ENCODE measurements at regions not wholly inside any gene's neighbourhood (a gene's known extent, or its start where the extent isn't known, plus 50 kb on each side); places are given as distances from the start of the nearest gene placed in this dataset.

DNA sequence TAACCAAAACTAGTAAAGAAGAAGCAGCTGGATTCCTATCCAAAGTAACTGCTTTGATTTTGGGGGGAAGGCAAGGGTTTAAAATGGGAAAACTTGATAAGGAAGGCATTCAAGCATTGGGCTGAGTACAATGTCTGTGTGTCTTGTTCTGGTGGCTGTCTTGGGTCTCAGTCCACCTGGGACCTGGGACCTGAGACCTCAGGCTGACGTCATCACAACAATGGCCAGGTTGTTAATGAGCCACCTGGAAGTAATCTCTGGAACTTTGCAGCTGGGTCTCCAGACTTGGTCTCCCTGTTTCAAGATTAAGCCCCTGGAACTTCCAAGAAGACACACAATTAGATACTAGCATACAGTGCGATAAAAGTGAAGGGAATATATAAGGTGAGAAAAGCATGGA, 157.5 kb downstream of the PIK3R1 start:
- TF ChIP-seq TOX (CRISPR knock-in tag; IDR thresholded peaks at IDR 0.05; ENCODE audit: borderline replicate concordance), result no peak
- no peak for TF ChIP-seq ZC3H10 (CRISPR knock-in tag; IDR thresholded peaks at IDR 0.05)
- no peak for TF ChIP-seq GLIS3 (CRISPR knock-in tag; IDR thresholded peaks at IDR 0.05)
- TF ChIP-seq, protein P1, sequence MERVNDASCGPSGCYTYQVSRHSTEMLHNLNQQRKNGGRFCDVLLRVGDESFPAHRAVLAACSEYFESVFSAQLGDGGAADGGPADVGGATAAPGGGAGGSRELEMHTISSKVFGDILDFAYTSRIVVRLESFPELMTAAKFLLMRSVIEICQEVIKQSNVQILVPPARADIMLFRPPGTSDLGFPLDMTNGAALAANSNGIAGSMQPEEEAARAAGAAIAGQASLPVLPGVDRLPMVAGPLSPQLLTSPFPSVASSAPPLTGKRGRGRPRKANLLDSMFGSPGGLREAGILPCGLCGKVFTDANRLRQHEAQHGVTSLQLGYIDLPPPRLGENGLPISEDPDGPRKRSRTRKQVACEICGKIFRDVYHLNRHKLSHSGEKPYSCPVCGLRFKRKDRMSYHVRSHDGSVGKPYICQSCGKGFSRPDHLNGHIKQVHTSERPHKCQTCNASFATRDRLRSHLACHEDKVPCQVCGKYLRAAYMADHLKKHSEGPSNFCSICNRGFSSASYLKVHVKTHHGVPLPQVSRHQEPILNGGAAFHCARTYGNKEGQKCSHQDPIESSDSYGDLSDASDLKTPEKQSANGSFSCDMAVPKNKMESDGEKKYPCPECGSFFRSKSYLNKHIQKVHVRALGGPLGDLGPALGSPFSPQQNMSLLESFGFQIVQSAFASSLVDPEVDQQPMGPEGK (CRISPR knock-in tag; IDR thresholded peaks at IDR 0.05; ENCODE audit: borderline replicate concordance), result no peak
- TF ChIP-seq, protein P2, sequence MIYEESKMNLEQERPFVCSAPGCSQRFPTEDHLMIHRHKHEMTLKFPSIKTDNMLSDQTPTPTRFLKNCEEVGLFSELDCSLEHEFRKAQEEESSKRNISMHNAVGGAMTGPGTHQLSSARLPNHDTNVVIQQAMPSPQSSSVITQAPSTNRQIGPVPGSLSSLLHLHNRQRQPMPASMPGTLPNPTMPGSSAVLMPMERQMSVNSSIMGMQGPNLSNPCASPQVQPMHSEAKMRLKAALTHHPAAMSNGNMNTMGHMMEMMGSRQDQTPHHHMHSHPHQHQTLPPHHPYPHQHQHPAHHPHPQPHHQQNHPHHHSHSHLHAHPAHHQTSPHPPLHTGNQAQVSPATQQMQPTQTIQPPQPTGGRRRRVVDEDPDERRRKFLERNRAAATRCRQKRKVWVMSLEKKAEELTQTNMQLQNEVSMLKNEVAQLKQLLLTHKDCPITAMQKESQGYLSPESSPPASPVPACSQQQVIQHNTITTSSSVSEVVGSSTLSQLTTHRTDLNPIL (CRISPR knock-in tag; IDR thresholded peaks at IDR 0.05; ENCODE audit: low read depth), result no peak
- no peak for TF ChIP-seq ZNF565 (CRISPR knock-in tag; conservative IDR thresholded peaks at IDR 0.05; ENCODE audit: low read depth)
- no peak for TF ChIP-seq BACH2 (CRISPR knock-in tag; IDR thresholded peaks at IDR 0.05; ENCODE audit: borderline replicate concordance)
- TF ChIP-seq ZNF8 (CRISPR knock-in tag; IDR thresholded peaks at IDR 0.05), result no peak

Measured in SK-N-SH treated with all-trans-retinoic acid at 6 μM for 48 hours (cell line).